ENCODE measurements at regions not wholly inside any gene's neighbourhood (a gene's known extent, or its start where the extent isn't known, plus 50 kb on each side); places are given as distances from the start of the nearest gene placed in this dataset.
"Not testable (repeated sequence)": the region's sequence is repeated elsewhere in the genome, so short reads cannot be mapped to it uniquely, and the experiment has no call there.

GRCh38 chr12:131364903-131365820 lies 345.7 kb upstream of the SFSWAP start:
- no peak for DNase-seq

GRCh38 chr12:131365821-131366260 lies 345.0 kb upstream of the SFSWAP start:
- no peak for DNase-seq

DNA sequence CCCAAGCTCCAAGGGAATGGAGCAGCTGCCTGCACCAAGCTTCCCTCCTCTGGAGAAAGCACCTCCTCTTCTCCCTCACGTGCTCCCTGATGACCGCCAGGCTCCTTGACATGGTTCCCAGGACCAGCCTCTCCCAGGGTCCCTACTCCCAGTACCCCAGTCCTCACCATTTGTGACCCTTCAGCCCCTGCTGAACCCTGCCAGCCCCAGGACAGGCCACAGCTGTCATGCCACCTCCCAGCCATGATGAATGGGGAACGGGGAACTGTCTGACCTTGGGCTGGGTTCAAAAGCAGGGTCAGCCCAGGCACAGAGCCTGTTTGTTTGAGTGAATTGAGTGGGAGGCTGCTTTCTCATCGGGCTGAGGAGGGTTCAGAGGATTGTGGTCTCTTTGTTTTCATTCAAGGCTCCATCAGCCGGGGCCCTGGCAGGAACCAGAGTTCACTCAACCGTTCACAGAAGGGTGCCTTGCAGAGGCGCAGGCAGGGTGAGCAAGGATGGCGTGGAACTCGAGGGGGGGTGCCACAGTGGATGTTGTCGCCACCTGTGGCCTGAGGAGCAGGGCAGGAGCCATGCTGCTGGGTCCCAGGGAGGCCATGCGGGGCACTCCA lies 344.5 kb upstream of the SFSWAP start:
- DNase-seq, result no peak

DNA sequence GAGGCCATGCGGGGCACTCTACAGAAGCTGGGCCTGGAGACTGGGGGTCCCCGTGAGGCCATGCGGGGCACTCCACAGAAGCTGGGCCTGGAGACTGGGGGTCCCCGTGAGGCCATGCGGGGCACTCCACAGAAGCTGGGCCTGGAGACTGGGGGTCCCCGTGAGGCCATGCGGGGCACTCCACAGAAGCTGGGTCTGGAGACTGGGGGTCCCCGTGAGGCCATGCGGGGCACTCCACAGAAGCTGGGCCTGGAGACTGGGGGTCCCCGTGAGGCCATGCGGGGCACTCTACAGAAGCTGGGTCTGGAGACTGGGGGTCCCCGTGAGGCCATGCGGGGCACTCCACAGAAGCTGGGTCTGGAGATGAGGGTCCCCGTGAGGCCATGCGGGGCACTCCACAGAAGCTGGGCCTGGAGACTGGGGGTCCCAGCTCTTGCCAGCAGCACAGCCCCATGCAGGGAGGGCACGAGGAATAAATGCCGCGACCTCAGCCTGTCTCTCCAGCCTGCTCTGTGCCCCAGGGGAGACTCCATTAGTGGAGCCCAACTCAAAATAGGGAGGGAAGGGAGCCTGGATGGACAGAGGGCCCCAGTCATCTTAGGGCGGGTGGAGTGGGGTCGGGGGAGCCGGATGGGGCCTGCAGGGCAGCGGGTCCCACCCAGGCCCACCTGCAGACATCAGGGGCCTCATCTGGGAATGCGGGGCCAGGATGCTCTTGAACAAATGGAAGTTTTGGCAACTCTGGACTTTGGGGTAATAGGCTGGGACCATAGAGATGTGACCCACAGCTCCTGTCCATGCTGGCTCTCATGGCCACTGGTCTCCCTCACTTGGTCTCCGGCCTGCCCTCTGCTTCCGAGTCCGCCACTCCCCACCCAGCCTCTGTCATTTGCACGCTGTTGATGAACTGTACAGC lies 343.6 kb upstream of the SFSWAP start:
- not testable (repeated sequence) for DNase-seq

- DNase-seq, result no peak
Observed at GRCh38 chr12:131367983-131368667, 342.8 kb upstream of the SFSWAP start.

GRCh38 chr12:131368668-131369071 lies 342.2 kb upstream of the SFSWAP start:
- no peak for DNase-seq

DNA sequence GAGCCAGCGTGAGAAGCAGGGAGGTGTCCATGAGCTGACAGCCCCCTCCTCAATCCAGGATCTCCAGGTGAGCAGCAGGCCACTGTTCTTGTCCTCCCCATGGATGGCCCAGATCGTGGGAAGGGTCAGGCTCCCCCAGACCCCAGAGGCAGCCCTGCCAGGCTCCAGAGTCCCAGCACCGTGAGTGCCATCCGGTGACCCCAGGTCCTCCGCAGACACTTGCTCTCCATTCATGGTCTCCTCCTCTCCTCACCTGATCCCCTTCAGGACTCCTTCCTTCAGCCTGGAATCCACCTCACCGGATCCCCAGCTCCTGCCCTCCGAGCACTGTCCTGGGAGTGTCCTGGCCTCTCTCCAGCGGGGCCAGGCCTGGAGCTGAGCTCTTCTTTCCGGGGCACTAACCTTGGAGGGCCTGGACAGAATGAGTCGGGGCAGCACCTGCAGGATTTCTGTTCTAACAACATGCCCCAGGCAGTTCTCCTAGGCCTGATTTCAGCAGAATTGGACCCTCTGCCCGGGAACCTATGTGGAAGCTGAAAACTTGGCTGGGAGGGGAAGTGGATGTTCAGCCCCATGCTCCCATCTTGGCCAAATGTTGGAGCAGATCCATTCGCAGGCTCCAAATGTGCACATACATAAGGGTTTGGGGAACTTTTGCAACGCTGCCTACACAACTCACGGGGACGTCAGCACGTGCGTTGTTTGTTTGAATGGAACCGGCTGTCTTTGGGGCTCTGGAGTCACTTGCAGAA lies 341.6 kb upstream of the SFSWAP start:
- no peak for DNase-seq

DNA sequence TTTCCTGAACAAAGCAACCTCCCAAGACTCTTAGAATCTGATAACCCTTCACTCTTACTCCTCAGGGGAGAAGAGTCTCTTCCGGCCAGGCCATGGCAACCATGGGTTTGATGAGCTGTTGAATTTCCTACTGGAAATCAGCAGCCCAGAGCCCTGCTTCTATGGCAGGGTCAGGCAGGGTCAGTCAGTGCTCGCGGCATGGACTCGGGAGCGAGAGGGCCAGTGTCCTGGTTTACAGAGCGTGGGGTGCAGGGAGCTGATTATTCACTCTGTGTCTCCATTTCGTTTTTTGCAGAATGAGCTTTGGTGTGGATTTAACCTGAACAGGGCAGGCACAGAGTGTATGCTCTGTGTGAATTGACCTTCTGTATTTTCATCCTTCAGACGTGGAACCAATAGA lies 340.6 kb upstream of the SFSWAP start:
- DNase-seq, result no peak

DNA sequence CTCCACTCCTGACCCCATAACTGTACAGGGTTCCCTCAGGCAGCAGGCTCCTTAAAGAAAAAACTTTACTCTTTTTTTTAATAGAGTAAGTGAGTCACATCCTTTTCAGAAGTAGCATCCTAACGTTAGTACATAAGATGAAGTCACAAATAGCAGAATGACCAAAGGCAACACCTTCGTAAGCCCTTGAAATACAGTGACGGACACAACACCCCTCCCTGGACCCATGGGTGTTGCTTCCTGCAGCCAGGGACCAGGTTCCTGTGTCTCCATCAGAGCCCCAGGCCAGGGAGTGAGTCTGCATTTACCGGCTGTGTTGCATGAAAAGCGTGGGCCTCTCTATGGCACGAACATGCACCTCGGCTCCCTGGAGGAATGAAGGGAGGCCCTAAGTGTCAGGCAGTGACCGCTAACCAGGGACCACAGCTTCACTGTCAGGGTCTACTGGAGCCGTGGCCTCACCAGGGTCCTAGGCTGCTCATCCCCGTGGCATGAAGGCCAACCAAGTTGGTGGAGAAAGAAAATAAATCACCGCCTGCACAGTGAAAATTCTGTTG lies 340.0 kb upstream of the SFSWAP start:
- no peak for DNase-seq

DNA sequence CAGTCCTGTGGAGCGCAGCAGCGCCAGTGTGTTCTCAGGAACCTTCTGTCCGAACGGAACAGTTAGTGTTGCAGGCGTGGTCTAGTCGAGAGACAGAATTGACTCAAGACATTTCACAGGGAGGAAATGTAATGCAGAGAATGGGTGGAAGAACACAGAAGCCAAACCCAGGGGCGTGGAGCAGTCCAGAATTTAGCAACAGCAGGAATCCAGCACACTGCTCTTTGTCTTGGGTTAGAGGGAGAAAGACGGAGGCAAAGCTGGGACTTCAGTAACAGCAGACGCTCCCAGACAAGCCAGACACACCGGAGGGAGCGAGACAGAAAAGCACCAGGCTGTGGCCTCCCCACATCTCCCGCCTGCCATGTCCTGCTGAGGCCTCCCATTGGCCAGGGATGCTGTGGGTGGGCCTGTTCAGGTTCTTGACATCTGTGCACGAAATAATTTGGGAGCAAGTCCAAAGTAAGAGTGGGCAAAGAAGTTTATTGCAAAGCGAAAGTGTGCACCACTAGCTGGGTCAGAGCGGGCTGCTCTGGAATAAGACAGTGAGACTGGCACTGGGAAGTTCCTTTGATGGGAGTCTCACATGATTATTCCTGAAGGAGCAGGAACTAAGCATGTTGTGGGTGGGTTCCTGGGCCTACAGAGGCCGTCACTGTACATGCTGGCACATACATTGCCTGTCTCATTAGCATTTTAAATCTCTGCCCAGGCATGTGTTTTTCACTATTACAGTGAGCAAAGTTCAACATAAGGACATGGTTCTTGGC lies 339.3 kb upstream of the SFSWAP start:
- no peak for DNase-seq

DNA sequence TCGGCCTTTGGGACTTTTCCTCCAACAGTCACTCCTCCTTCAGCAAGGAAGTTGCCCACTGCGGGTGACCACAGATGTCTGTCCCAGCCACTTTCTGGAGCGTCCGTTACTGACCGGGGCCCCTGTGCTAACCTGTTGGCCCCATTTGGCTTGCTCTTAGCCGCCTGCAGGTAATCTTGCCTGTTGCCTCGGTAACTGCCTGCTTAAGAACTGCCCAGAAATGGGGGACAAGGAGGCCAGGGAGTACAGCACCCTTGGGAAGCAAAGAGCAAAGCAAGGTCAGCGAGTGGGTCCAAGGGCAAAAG lies 338.8 kb upstream of the SFSWAP start:
- DNase-seq, result no peak

DNA sequence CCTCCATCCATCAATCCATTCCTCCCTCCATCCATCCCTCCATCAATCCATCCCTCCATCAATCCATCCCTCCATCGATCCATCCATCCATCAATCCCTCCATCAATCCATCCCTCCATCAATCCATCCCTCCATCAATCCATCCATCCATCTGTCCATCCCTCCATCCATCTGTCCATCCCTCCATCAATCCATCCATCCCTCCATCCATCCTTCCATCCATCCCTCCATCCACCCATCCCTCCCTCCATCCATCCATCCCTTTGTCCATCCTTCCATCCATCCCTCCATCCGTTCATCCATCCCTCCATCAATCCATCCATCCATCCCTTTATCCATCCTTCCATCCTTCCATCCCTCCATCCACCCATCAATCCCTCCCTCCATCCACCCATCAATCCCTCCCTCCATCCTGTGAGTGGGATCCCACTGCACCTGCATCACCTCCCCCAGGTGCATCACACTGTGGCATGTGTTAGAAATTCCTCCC lies 338.1 kb upstream of the SFSWAP start:
- no peak for DNase-seq

DNA sequence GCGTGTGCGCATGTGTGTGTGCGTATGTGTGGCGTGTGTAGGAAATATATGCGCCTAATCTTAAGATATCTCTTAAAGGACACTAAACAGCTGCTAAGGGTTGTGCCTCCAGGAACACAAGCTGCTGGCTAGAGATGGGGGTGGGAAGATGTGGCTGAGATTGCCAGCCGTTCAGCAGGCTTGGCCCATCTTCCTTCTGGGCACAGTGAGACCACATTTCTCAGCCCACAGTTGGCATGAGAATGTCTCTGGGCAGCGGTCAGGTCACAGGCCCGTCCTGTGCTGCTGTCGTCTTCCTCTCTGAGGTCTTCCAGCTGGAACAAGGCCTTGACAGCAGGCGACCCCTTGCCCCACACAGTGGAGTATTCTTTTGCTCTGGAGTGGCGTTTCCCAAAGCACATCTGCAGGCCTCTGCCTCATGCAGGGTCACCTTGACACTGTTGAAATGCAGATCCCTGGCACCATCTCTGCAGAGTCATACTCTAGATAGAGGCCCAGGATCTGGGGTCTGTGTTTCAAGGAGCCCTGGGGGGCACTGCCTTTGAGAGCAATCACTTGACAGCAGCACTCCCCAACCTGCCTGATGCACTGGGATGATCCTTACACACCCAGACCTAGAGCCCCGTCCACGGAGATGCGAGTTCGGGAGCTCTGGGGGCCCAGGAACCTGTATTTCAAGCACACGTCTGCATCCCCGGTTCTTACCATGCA lies 335.5 kb upstream of the SFSWAP start:
- no peak for DNase-seq

- no peak for DNase-seq
Observed at GRCh38 chr12:131375972-131376345, 334.9 kb upstream of the SFSWAP start.

DNA sequence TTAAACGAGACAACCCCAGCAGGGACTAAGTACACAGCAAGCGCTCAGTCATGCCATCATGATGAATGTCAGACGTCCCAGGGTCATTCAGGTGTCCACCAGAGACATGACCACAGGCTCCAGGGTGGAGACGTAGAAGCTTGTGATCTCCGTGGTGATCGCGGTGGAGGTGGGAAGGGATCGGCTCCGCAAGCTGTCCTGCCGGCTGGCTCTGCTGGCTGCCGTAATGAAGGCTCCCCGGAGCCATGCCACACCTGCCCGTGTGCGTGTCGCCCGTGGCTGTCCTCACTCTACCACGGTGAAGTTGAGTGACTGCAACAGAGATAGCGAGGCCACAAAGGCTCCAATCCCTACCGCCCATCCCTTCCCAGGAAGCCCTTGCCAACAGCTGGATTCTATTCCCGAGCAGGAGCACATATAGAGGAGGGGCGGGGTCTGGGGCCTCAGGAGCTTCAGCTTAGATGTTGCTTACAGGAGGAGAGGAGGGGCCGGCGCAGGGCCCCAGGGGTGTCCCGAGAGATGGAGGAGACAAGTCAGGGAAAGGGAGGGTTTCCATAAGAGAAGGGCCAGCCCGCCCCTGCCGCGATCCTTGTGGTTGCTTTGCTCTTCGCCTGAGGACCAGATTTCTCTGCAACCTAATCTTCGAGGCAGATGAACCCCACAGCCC lies 332.6 kb upstream of the SFSWAP start:
- no peak for DNase-seq

- no peak for DNase-seq
Observed at GRCh38 chr12:131378861-131379665, 331.8 kb upstream of the SFSWAP start.

GRCh38 chr12:131379738-131380137 lies 331.2 kb upstream of the SFSWAP start:
- no peak for DNase-seq

- DNase-seq, result no peak
Observed at GRCh38 chr12:131380220-131380964, 330.5 kb upstream of the SFSWAP start.
